Fibroblast of lung (primary cell): ENCODE measurements at regions not wholly inside any gene's neighbourhood (a gene's known extent, or its start where the extent isn't known, plus 50 kb on each side); places are given as distances from the start of the nearest gene placed in this dataset.

Source experiments
- DNase-seq, 2 donors: peaks; one replicate each; pipeline versions ENCODE4 v3.0.0 to v3.0.0-alpha.2; 2010; ENCODE audit warnings: low read depth in 2 of 2
- H2AFZ ChIP-seq: 2 replicates; pipeline ENCODE4 v1.5.1; 2012; ENCODE audit warnings: low read length, control low read depth, inconsistent platforms
- H3K27ac ChIP-seq: 2 replicates; pipeline ENCODE4 v1.5.1; 2011; ENCODE audit warnings: low read length, control low read depth; ENCODE audit not compliant: insufficient read depth
- H3K27me3 ChIP-seq: 2 replicates; pipeline ENCODE4 v1.5.1; 2011; ENCODE audit warnings: mild to moderate bottlenecking, low read length; ENCODE audit not compliant: control insufficient read depth, insufficient read depth
- H3K36me3 ChIP-seq: 2 replicates; pipeline ENCODE4 v1.5.1; 2011; ENCODE audit warnings: low read length; ENCODE audit not compliant: control insufficient read depth, insufficient read depth
- H3K4me1 ChIP-seq: 2 replicates; pipeline ENCODE4 v1.5.1; 2011; ENCODE audit warnings: low read length; ENCODE audit not compliant: control insufficient read depth, insufficient read depth; ENCODE audit errors: extremely low read depth
- H3K4me2 ChIP-seq: 2 replicates; pipeline ENCODE4 v1.5.1; 2011; ENCODE audit warnings: low read length, control low read depth; ENCODE audit not compliant: insufficient read depth; ENCODE audit errors: extremely low read depth
- H3K4me3 ChIP-seq, 4 experiments: fragments of 200-600 bp in 1 of 4; sonication (generic) in 1 of 4; replicated peaks in 1 of 4; 2 replicates each; pipeline ENCODE4 v1.5.1; 2011 to 2016; ENCODE audit warnings: low read length in 4 of 4, low read depth in 3 of 4, mild to moderate bottlenecking in 3 of 4, control low read depth in 2 of 4, inconsistent platforms in 1 of 4, mixed read lengths in 1 of 4; ENCODE audit not compliant: insufficient read depth in 1 of 4; ENCODE audit errors: control extremely low read depth in 1 of 4
- H3K79me2 ChIP-seq: 2 replicates; pipeline ENCODE4 v1.5.1; 2012; ENCODE audit warnings: mild to moderate bottlenecking, low read length, inconsistent platforms; ENCODE audit not compliant: control insufficient read depth, insufficient read depth
- H3K9ac ChIP-seq: 2 replicates; pipeline ENCODE4 v1.5.1; 2011; ENCODE audit warnings: mild to moderate bottlenecking, low read length, control low read depth; ENCODE audit not compliant: insufficient read depth
- H3K9me3 ChIP-seq: 2 replicates; pipeline ENCODE4 v1.5.1; 2012; ENCODE audit warnings: low read depth, low read length; ENCODE audit not compliant: control insufficient read depth, insufficient read depth
- H4K20me1 ChIP-seq: 2 replicates; pipeline ENCODE4 v1.5.1; 2011; ENCODE audit warnings: low read length; ENCODE audit not compliant: control insufficient read depth, insufficient read depth; ENCODE audit errors: extremely low read depth
- CTCF ChIP-seq, 2 donors: IDR thresholded peaks in 1 of 2; conservative IDR thresholded peaks in 1 of 2; 1 replicate in 1 of 2; 2 replicates in 1 of 2; pipeline ENCODE4 v1.5.1; 2011 to 2012; ENCODE audit warnings: low read length in 2 of 2, control low read depth in 1 of 2, inconsistent platforms in 1 of 2, low read depth in 1 of 2, mild to moderate bottlenecking in 1 of 2
- EZH2 ChIP-seq: IDR thresholded peaks from 2 replicates; pipeline ENCODE4 v1.5.1; 2012; ENCODE audit warnings: low read length, control low read depth, mild to moderate bottlenecking; ENCODE audit errors: missing control alignments

- Histone ChIP-seq H2AFZ (peak overlapping the region; percentile 59), H3K79me2 (no peaks in the 10 kb centered on the region), H3K9me3 (no peaks in the 10 kb centered on the region), H3K36me3 (no peaks in the 10 kb centered on the region), H3K4me3 (no peak overlapping the region), H3K9ac (no peak overlapping the region), H3K27me3 (no peaks in the 10 kb centered on the region), H3K4me2 (no peak overlapping the region), H4K20me1 (no peaks in the 10 kb centered on the region), H3K4me1 (no peaks in the 10 kb centered on the region), H3K27ac (no peak overlapping the region)
- peak; percentile 78 to 79 for DNase-seq
- TF ChIP-seq CTCF (conservative IDR thresholded peaks at IDR 0.05 in 1 of 2, IDR thresholded peaks at IDR 0.05 in 1 of 2; ENCODE audit: low read depth in 1 of 2, low read length in 2 of 2): peak; percentile 88 to 96
- no peak for TF ChIP-seq EZH2
Observed at GRCh38 chr5:167723254-167723871, 568.1 kb upstream of the WWC1 start.

- no peak overlapping the region for H3K27ac ChIP-seq
- TF ChIP-seq EZH2 (no peak), CTCF (conservative IDR thresholded peaks at IDR 0.05 in 1 of 2, IDR thresholded peaks at IDR 0.05 in 1 of 2; ENCODE audit: low read depth in 1 of 2, low read length in 2 of 2) (no peak)
- H3K79me2 ChIP-seq: no peaks in the 10 kb centered on the region
- H3K4me3 ChIP-seq: no peak overlapping the region
- H3K36me3 ChIP-seq: no peaks in the 10 kb centered on the region
- H2AFZ ChIP-seq: no peak overlapping the region
- H3K9me3 ChIP-seq: no peaks in the 10 kb centered on the region
- no peak overlapping the region for H3K9ac ChIP-seq
- no peaks in the 10 kb centered on the region for H4K20me1 ChIP-seq
- no peaks in the 10 kb centered on the region for H3K27me3 ChIP-seq
- no peak overlapping the region for H3K4me2 ChIP-seq
- peak in 1 of 2 donors; percentile 49 for DNase-seq
- no peaks in the 10 kb centered on the region for H3K4me1 ChIP-seq
Observed at GRCh38 chr5:167725264-167725663, 566.2 kb upstream of the WWC1 start.

- Histone ChIP-seq H3K4me1 (no peaks in the 10 kb centered on the region), H4K20me1 (no peaks in the 10 kb centered on the region), H3K9me3 (no peaks in the 10 kb centered on the region), H3K9ac (no peak overlapping the region), H3K79me2 (no peaks in the 10 kb centered on the region), H3K27me3 (no peaks in the 10 kb centered on the region), H3K4me2 (no peak overlapping the region), H3K36me3 (no peaks in the 10 kb centered on the region), H3K4me3 (no peak overlapping the region), H3K27ac (no peak overlapping the region), H2AFZ (no peak overlapping the region)
- TF ChIP-seq EZH2 (no peak), CTCF (conservative IDR thresholded peaks at IDR 0.05 in 1 of 2, IDR thresholded peaks at IDR 0.05 in 1 of 2; ENCODE audit: low read depth in 1 of 2, low read length in 2 of 2) (no peak)
- DNase-seq: no peak
Observed at GRCh38 chr5:167725741-167726140, 565.7 kb upstream of the WWC1 start.
